ENCODE measurements at regions not wholly inside any gene's neighbourhood (a gene's known extent, or its start where the extent isn't known, plus 50 kb on each side); places are given as distances from the start of the nearest gene placed in this dataset.

DNA sequence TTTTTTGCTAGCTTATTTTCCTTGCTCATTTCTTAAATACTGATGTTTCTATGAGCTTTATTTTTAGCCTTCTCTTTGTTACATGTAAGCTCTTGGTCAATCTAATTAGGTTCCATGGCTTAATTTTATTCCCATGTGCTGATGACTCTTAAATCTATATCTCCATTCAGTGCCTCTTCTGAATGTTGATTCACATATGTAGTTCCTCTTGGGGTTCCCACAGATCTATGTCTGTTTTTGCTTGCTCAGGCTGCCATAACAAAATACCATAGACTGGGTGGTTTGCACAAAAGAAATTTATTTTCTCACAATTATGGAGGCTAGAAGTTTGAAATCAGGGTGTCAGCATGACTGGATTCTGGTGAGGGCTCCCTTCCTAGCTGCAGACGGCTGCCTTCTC lies 58.3 kb upstream of the PLA2G4A start (continued):
- TF ChIP-seq, protein P1, sequence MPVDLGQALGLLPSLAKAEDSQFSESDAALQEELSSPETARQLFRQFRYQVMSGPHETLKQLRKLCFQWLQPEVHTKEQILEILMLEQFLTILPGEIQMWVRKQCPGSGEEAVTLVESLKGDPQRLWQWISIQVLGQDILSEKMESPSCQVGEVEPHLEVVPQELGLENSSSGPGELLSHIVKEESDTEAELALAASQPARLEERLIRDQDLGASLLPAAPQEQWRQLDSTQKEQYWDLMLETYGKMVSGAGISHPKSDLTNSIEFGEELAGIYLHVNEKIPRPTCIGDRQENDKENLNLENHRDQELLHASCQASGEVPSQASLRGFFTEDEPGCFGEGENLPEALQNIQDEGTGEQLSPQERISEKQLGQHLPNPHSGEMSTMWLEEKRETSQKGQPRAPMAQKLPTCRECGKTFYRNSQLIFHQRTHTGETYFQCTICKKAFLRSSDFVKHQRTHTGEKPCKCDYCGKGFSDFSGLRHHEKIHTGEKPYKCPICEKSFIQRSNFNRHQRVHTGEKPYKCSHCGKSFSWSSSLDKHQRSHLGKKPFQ (tag by site-specific recombination; IDR thresholded peaks at IDR 0.05) = no peak
- no peak for TF ChIP-seq ZNF2 (tag by site-specific recombination; IDR thresholded peaks at IDR 0.05)

DNA sequence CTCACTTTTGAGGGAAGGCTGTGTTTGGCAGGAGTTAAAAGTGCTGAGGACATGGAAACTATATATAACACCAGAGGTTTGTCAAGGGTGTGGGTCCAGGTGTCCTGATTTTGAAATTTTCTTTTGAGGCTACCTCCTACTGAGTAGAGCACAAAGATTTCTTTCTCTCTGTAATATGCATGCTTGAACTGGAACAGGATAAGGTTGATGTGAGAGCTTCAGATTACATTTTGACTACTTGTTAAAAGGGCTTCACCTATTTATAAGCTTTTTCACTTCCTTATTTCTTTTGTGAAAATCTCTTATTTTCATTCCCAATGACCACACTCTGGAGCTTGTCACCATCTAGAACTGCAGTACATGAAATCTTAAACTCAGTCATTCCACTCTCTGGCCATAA lies 59.8 kb upstream of the PLA2G4A start:
- H3K27ac ChIP-seq (ENCODE audit: extremely low read depth, low read depth, low read length) = no peak overlapping the region
- ChIA-PET CTCF (no interaction called here), POLR2A (no interaction called here)
- H3K36me3 ChIP-seq (ENCODE audit: control insufficient read depth in 2 of 2, insufficient read depth in 1 of 2, low read length in 2 of 2) = no peaks in the 10 kb centered on the region
- H3K4me3 ChIP-seq (ENCODE audit: low read depth, low read length) = no peak overlapping the region
- H3K9me3 ChIP-seq (ENCODE audit: control insufficient read depth, insufficient read depth, low read depth, low read length) = no peaks in the 10 kb centered on the region
- TF ChIP-seq, protein P2, sequence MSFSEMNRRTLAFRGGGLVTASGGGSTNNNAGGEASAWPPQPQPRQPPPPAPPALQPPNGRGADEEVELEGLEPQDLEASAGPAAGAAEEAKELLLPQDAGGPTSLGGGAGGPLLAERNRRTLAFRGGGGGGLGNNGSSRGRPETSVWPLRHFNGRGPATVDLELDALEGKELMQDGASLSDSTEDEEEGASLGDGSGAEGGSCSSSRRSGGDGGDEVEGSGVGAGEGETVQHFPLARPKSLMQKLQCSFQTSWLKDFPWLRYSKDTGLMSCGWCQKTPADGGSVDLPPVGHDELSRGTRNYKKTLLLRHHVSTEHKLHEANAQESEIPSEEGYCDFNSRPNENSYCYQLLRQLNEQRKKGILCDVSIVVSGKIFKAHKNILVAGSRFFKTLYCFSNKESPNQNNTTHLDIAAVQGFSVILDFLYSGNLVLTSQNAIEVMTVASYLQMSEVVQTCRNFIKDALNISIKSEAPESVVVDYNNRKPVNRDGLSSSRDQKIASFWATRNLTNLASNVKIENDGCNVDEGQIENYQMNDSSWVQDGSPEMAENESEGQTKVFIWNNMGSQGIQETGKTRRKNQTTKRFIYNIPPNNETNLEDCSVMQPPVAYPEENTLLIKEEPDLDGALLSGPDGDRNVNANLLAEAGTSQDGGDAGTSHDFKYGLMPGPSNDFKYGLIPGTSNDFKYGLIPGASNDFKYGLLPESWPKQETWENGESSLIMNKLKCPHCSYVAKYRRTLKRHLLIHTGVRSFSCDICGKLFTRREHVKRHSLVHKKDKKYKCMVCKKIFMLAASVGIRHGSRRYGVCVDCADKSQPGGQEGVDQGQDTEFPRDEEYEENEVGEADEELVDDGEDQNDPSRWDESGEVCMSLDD (tag by site-specific recombination; IDR thresholded peaks at IDR 0.05) = no peak
- TF ChIP-seq ZNF585B (tag by site-specific recombination; IDR thresholded peaks at IDR 0.05) (no peak), ZNF658 (tag by site-specific recombination; IDR thresholded peaks at IDR 0.05) (no peak), PRDM1 (tag by site-specific recombination; IDR thresholded peaks at IDR 0.05) (no peak), ZNF664 (tag by site-specific recombination; IDR thresholded peaks at IDR 0.05) (no peak), ZNF596 (tag by site-specific recombination; IDR thresholded peaks at IDR 0.05) (no peak), ZNF621 (tag by site-specific recombination; IDR thresholded peaks at IDR 0.05) (no peak), ZNF768 (tag by site-specific recombination; IDR thresholded peaks at IDR 0.05) (no peak), ZNF561 (tag by site-specific recombination; IDR thresholded peaks at IDR 0.05; ENCODE audit: borderline replicate concordance) (no peak), ZNF10 (tag by site-specific recombination; IDR thresholded peaks at IDR 0.05) (no peak), HOXA7 (CRISPR knock-in tag; IDR thresholded peaks at IDR 0.05; ENCODE audit: borderline replicate concordance) (no peak), ZSCAN16 (tag by site-specific recombination; IDR thresholded peaks at IDR 0.05) (no peak), SCRT2 (tag by site-specific recombination; IDR thresholded peaks at IDR 0.05) (no peak), MZF1 (tag by site-specific recombination; IDR thresholded peaks at IDR 0.05; ENCODE audit: borderline replicate concordance) (no peak)
- TF ChIP-seq, protein P3, sequence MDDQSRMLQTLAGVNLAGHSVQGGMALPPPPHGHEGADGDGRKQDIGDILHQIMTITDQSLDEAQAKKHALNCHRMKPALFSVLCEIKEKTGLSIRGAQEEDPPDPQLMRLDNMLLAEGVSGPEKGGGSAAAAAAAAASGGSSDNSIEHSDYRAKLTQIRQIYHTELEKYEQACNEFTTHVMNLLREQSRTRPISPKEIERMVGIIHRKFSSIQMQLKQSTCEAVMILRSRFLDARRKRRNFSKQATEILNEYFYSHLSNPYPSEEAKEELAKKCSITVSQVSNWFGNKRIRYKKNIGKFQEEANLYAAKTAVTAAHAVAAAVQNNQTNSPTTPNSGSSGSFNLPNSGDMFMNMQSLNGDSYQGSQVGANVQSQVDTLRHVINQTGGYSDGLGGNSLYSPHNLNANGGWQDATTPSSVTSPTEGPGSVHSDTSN (CRISPR knock-in tag; IDR thresholded peaks at IDR 0.05) = no peak
- TF ChIP-seq, protein P4, sequence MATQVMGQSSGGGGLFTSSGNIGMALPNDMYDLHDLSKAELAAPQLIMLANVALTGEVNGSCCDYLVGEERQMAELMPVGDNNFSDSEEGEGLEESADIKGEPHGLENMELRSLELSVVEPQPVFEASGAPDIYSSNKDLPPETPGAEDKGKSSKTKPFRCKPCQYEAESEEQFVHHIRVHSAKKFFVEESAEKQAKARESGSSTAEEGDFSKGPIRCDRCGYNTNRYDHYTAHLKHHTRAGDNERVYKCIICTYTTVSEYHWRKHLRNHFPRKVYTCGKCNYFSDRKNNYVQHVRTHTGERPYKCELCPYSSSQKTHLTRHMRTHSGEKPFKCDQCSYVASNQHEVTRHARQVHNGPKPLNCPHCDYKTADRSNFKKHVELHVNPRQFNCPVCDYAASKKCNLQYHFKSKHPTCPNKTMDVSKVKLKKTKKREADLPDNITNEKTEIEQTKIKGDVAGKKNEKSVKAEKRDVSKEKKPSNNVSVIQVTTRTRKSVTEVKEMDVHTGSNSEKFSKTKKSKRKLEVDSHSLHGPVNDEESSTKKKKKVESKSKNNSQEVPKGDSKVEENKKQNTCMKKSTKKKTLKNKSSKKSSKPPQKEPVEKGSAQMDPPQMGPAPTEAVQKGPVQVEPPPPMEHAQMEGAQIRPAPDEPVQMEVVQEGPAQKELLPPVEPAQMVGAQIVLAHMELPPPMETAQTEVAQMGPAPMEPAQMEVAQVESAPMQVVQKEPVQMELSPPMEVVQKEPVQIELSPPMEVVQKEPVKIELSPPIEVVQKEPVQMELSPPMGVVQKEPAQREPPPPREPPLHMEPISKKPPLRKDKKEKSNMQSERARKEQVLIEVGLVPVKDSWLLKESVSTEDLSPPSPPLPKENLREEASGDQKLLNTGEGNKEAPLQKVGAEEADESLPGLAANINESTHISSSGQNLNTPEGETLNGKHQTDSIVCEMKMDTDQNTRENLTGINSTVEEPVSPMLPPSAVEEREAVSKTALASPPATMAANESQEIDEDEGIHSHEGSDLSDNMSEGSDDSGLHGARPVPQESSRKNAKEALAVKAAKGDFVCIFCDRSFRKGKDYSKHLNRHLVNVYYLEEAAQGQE (tag by site-specific recombination; IDR thresholded peaks at IDR 0.05) = no peak
- no peaks in the 10 kb centered on the region for H3K4me1 ChIP-seq (ENCODE audit: control insufficient read depth, insufficient read depth, low read length)
